GM18951 (cell line): ENCODE measurements at regions not wholly inside any gene's neighbourhood (a gene's known extent, or its start where the extent isn't known, plus 50 kb on each side); places are given as distances from the start of the nearest gene placed in this dataset.

ENCODE experiments used
- POLR2A ChIP-seq: IDR thresholded peaks from 4 replicates; pipeline ENCODE4 v1.6.1; 2011; ENCODE audit warnings: mild to moderate bottlenecking; ENCODE audit not compliant: insufficient read length, insufficient read depth; ENCODE audit errors: extremely low read depth
- in situ Hi-C: fragments of 300-500 bp; cut with MboI; formaldehyde crosslinking; loops from one replicate; pipeline ENCODE4 v1.12.0; 2022; ENCODE audit warnings: low sequenced_read_pairs, mixed read lengths, inconsistent platforms; ENCODE audit not compliant: unreplicated experiment

GRCh38 chr2:198322275-198322674 is 517.9 kb downstream of the PLCL1 start:
- no peak for TF ChIP-seq POLR2A
- in situ Hi-C loops: loop anchor here (25.0 kb wide), 1 partner anchor 1415 kb away; no protein-coding TSS in a partner anchor

DNA sequence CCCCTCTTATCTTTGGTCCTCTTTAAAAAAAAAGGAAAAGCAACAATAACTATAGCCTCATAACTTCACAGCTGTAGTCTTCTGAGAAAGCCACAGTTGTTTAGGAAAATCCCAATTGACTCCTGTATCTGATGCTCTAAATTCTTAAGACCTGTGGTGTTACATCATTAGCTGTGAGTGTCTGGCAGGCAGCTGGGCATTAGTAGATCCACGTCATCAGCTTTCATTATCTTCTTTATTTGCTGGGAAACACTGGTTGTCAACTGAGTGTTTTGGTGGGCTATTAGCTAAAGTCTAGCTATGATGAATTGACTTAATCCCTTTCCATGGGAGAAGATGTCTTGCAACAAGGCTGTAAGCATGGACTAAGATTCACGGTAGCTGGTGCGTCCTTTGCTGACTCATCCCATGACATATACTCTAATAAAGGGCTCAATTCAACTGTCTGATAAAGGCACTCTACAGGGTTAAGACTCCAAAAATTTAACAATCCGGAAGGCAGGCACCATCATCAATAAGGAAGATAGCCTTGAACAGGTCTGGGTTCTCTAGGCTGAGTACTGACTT is 517.2 kb downstream of the PLCL1 start:
- no peak for TF ChIP-seq POLR2A
- in situ Hi-C loops: loop anchor here (25.0 kb wide), 1 partner anchor 1416 kb away; no protein-coding TSS in a partner anchor

DNA sequence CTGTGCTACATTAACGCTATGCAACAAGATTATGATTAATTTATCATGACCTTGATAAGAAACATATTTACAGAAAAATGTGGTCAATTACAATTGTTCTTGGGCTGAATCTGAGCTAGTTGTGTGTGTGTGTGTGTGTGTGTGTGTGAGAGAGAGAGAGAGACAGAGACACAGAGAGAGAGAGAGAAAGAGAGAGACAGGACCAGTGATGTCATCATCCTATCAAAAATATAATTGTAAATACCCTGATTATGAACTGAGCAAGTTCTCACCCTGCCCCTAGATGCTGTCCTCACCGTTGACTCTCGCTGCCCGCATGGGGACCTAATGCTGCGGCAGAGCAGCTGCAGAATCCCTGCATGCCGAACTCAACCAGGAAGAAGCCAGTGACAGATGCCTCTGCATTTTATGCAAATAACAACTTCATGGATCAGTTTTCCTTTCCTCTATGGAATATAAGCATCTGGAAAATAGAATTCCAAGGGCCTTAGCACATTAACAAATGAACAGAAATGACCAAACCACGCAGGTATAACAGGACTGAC is 512.5 kb downstream of the PLCL1 start:
- TF ChIP-seq POLR2A: no peak
- in situ Hi-C loops: loop anchor here (25.0 kb wide), 1 partner anchor 1420 kb away; no protein-coding TSS in a partner anchor

GRCh38 chr2:198315791-198316630 is 511.6 kb downstream of the PLCL1 start:
- in situ Hi-C loops: loop anchor here (25.0 kb wide), 1 partner anchor 1421 kb away; no protein-coding TSS in a partner anchor
- TF ChIP-seq POLR2A: no peak

DNA sequence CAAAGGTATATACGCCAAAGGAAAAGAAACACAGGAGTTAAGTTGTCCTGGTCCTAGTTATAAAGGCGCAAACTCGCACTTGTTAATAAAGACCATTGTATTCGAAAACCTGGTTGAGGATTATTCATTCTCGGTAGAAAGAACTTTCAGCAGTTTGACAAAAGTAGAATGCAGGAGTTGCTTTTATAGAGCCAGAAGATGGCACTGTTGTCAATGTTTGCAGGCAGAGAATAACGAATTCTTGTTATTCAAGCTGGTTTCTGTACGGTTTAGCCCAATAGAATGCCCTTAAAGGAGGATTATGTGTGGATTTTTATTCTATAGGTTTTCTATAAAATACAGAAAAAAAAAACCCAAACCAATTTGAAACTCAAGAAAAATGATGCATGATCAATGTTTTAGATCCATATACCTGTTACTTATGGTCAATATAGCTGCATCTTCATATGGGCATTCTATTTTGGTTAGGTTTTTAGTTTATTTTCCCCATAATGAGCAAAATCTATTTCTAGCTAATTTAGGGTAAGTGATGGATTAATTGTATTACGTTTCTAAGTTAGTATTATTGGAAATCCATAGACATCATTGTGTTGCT is 510.3 kb downstream of the PLCL1 start:
- in situ Hi-C loops: loop anchor here (25.0 kb wide), 1 partner anchor 1423 kb away; no protein-coding TSS in a partner anchor
- no peak for TF ChIP-seq POLR2A

- TF ChIP-seq POLR2A: no peak
- in situ Hi-C loops: loop anchor here (25.0 kb wide), 1 partner anchor 1424 kb away; no protein-coding TSS in a partner anchor
Observed at GRCh38 chr2:198312596-198313483, 508.4 kb downstream of the PLCL1 start.

DNA sequence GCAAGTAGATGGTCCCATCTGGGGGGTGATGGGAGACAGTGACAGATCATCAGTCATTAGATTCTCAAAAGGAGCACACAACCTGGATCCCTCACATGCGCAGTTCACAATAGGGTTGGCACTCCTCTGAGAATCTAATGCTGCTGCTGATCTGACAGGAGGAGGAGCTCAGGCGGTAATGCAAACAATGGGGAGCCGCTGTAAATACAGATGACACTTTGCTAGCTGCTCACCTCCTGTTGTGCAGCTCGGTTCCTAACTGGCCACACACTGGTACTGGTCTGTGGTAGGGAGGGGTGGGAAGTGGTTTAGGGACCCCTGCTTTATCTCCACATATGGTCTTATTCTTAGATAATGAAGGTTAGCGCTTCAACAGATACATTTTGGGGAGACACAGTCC is 506.6 kb downstream of the PLCL1 start:
- TF ChIP-seq POLR2A: no peak
- in situ Hi-C loops: loop anchor here (25.0 kb wide), 1 partner anchor 1426 kb away; no protein-coding TSS in a partner anchor

- TF ChIP-seq POLR2A: no peak
- in situ Hi-C loops: loop anchor here (10.0 to 25.0 kb wide), 2 partner anchors 1175 to 1428 kb away; no protein-coding TSS in a partner anchor
Observed at GRCh38 chr2:198309673-198310280, 505.4 kb downstream of the PLCL1 start.

DNA sequence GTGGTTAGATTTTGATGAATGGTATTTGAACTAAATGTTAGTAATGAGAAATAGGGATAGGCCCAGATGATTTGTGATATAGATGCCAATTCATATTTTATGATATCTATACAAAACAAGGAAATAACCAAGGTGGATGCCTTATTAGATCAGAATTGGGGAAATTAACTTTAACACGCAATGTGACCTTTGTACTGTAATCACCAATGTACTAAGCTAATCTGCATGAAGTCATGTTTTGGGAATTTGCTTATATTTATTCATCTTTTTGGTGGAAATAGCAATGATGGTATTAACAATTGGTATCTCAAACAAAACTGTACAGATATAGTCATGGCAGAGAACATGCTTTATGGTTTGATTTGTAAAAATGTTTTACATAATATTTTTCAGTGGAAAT is 504.7 kb downstream of the PLCL1 start:
- in situ Hi-C loops: loop anchor here (10.0 to 25.0 kb wide), 2 partner anchors 1176 to 1428 kb away; no protein-coding TSS in a partner anchor
- TF ChIP-seq POLR2A: no peak

GRCh38 chr2:198308368-198308767 is 504.0 kb downstream of the PLCL1 start:
- no peak for TF ChIP-seq POLR2A
- in situ Hi-C loops: loop anchor here (10.0 to 25.0 kb wide), 2 partner anchors 1176 to 1429 kb away; no protein-coding TSS in a partner anchor

DNA sequence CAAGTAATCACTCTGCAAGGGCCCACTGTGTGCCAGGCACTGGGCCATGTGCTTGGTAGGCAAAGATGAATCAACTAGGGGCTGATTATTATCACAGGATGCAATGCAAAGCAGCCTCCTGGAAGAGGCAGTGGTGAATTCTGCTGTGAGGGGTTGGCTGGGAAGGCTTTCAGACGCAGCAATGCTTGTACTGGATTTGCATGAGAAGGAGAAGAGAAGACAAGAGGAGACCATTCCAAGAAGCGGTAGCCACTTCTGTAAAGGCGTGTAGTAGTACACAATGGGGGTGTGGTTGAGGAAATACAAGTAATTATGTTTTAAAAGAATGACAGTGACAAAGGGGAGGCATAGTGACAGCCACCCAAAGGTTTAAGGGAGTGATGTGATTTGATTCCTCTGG is 502.7 kb downstream of the PLCL1 start:
- TF ChIP-seq POLR2A: no peak
- in situ Hi-C loops: loop anchor here (10.0 to 25.0 kb wide), 2 partner anchors 1178 to 1430 kb away; no protein-coding TSS in a partner anchor
